Brain pericyte (primary cell): ENCODE measurements at regions not wholly inside any gene's neighbourhood (a gene's known extent, or its start where the extent isn't known, plus 50 kb on each side); places are given as distances from the start of the nearest gene placed in this dataset.
"Not testable (repeated sequence)": the region's sequence is repeated elsewhere in the genome, so short reads cannot be mapped to it uniquely, and the experiment has no call there.

Source experiments
- DNase-seq: peaks from one replicate; pipeline ENCODE4 v3.0.0-alpha.2; 2012; ENCODE audit warnings: low read depth, low spot score

- DNase-seq = not testable (repeated sequence)
These were observed 293.4 kb upstream of the TMEFF2 start for GRCh38 chr2:192488158-192488557.

- DNase-seq = no peak
These were observed 292.9 kb upstream of the TMEFF2 start for GRCh38 chr2:192487636-192488035.

GRCh38 chr2:192484903-192485302, 290.2 kb upstream of the TMEFF2 start:
- no peak for DNase-seq

- DNase-seq = no peak
These were observed 286.3 kb upstream of the TMEFF2 start for GRCh38 chr2:192480984-192481383.

- no peak for DNase-seq
These were observed 278.6 kb upstream of the TMEFF2 start for GRCh38 chr2:192473331-192473730.

GRCh38 chr2:192471982-192472381, 277.2 kb upstream of the TMEFF2 start:
- DNase-seq = no peak

- no peak for DNase-seq
These were observed 274.9 kb upstream of the TMEFF2 start for GRCh38 chr2:192469612-192470011.

- no peak for DNase-seq
These were observed 273.4 kb upstream of the TMEFF2 start for GRCh38 chr2:192467953-192468660.

GRCh38 chr2:192465141-192465540, 270.4 kb upstream of the TMEFF2 start:
- DNase-seq = no peak

GRCh38 chr2:192459422-192459821, 264.7 kb upstream of the TMEFF2 start:
- DNase-seq = no peak

GRCh38 chr2:192448881-192449280, 254.1 kb upstream of the TMEFF2 start:
- no peak for DNase-seq

GRCh38 chr2:192444286-192444838, 249.6 kb upstream of the TMEFF2 start:
- DNase-seq = no peak

- no peak for DNase-seq
These were observed 249.1 kb upstream of the TMEFF2 start for GRCh38 chr2:192443831-192444230.

GRCh38 chr2:192438239-192438638, 243.5 kb upstream of the TMEFF2 start:
- no peak for DNase-seq

GRCh38 chr2:192437653-192438052, 242.9 kb upstream of the TMEFF2 start:
- DNase-seq = no peak

- DNase-seq = no peak
These were observed 229.5 kb upstream of the TMEFF2 start for GRCh38 chr2:192424243-192424642.

GRCh38 chr2:192419786-192420185, 225.1 kb upstream of the TMEFF2 start:
- DNase-seq = no peak

GRCh38 chr2:192416060-192416459, 221.3 kb upstream of the TMEFF2 start:
- no peak for DNase-seq

- no peak for DNase-seq
These were observed 220.1 kb upstream of the TMEFF2 start for GRCh38 chr2:192414794-192415193.

GRCh38 chr2:192413812-192414681, 219.3 kb upstream of the TMEFF2 start:
- DNase-seq = no peak

GRCh38 chr2:192412866-192413265, 218.1 kb upstream of the TMEFF2 start:
- not testable (repeated sequence) for DNase-seq

- no peak for DNase-seq
These were observed 217.7 kb upstream of the TMEFF2 start for GRCh38 chr2:192412394-192412793.

- DNase-seq = no peak
These were observed 217.0 kb upstream of the TMEFF2 start for GRCh38 chr2:192411755-192412154.
